SK-N-SH (cell line): ENCODE measurements at regions not wholly inside any gene's neighbourhood (a gene's known extent, or its start where the extent isn't known, plus 50 kb on each side); places are given as distances from the start of the nearest gene placed in this dataset.

Source experiments
- CTCF ChIA-PET: fragments of 300-600, 350-600 bp; formaldehyde crosslinking; extraction: SDS; loops from one replicate; lab custom pipeline; 2021; lab: Yijun Ruan, JAX
- POLR2A ChIA-PET: fragments of 350-600 bp; sonication (Branson Sonifier 250); formaldehyde crosslinking; extraction: SDS; loops from one replicate; lab custom pipeline; 2020; ENCODE audit warnings: antibody characterized with exemption, inconsistent platforms; lab: Yijun Ruan, JAX
- DNase-seq: peaks from one replicate; pipeline ENCODE4 v3.0.0; 2012
- H2AFZ ChIP-seq: fragments of 200-600 bp; sonication (generic); 2 replicates; pipeline ENCODE4 v1.8.1; 2016; ENCODE audit warnings: antibody characterized with exemption, mild to moderate bottlenecking, low read depth
- H3F3A ChIP-seq: fragments of 200-600 bp; sonication (generic); replicated peaks from 2 replicates; pipeline ENCODE3; 2016; ENCODE audit warnings: antibody characterized with exemption, mild to moderate bottlenecking; ENCODE audit not compliant: insufficient read depth
- H3K27ac ChIP-seq, 2 experiments: fragments of 200-500 bp in 1 of 2; fragments of 200-600 bp in 1 of 2; sonication (Bioruptor generic) in 1 of 2; sonication (generic), shearing (Covaris generic) in 1 of 2; 2 replicates each; pipeline versions ENCODE4 v1.5.1 to v1.6.1; 2014 to 2016; ENCODE audit warnings: low read depth in 2 of 2, inconsistent platforms in 1 of 2, low read length in 1 of 2, mild to moderate bottlenecking in 1 of 2, mixed read lengths in 1 of 2
- H3K27me3 ChIP-seq: fragments of 200-600 bp; sonication (generic), shearing (Covaris generic); 2 replicates; pipeline ENCODE4 v1.6.1; 2016; ENCODE audit warnings: mixed run types; ENCODE audit not compliant: insufficient read depth
- H3K36me3 ChIP-seq, 2 experiments: fragments of 200-500 bp in 1 of 2; fragments of 200-600 bp in 1 of 2; sonication (Bioruptor generic) in 1 of 2; sonication (generic) in 1 of 2; replicated peaks in 1 of 2; 2 replicates each; pipeline versions ENCODE3 to v1.5.1; 2014 to 2016; ENCODE audit warnings: low read length in 1 of 2, mild to moderate bottlenecking in 1 of 2; ENCODE audit not compliant: insufficient read depth in 2 of 2, control insufficient read depth in 1 of 2
- H3K4me1 ChIP-seq, 2 experiments: fragments of 200-500 bp in 1 of 2; fragments of 200-600 bp in 1 of 2; sonication (Bioruptor generic) in 1 of 2; sonication (generic), shearing (Covaris generic) in 1 of 2; 2 replicates each; pipeline versions ENCODE4 v1.5.1 to v1.6.1; 2014 to 2016; ENCODE audit warnings: low read depth in 1 of 2, low read length in 1 of 2, mixed run types in 1 of 2; ENCODE audit not compliant: insufficient read depth in 2 of 2, control insufficient read depth in 1 of 2
- H3K4me2 ChIP-seq: fragments of 200-600 bp; sonication (generic), shearing (Covaris generic); 2 replicates; pipeline ENCODE4 v1.6.1; 2017; ENCODE audit warnings: mixed run types
- H3K4me3 ChIP-seq, 2 experiments: fragments of 200-500 bp in 1 of 2; fragments of 200-600 bp in 1 of 2; sonication (Bioruptor generic) in 1 of 2; sonication (generic), shearing (Covaris generic) in 1 of 2; 2 replicates each; pipeline versions ENCODE4 v1.5.1 to v1.8.1; 2014 to 2016; ENCODE audit warnings: low read depth in 2 of 2, inconsistent platforms in 1 of 2, low read length in 1 of 2, mild to moderate bottlenecking in 1 of 2, mixed read lengths in 1 of 2, moderate library complexity in 1 of 2
- H3K79me2 ChIP-seq: fragments of 200-600 bp; sonication (generic); 2 replicates; pipeline ENCODE4 v1.8.1; 2017; ENCODE audit warnings: mild to moderate bottlenecking; ENCODE audit not compliant: insufficient read depth
- H3K9ac ChIP-seq: fragments of 200-600 bp; sonication (generic); 2 replicates; pipeline ENCODE4 v1.6.1; 2017; ENCODE audit warnings: mixed run types
- H3K9me2 ChIP-seq: fragments of 200-600 bp; sonication (generic); 2 replicates; pipeline ENCODE4 v1.6.1; 2017; ENCODE audit warnings: mixed run types
- H3K9me3 ChIP-seq: fragments of 200-600 bp; sonication (generic); 2 replicates; pipeline ENCODE4 v1.6.1; 2017; ENCODE audit warnings: mixed run types, mild to moderate bottlenecking, moderate library complexity
- H4K20me1 ChIP-seq: fragments of 200-600 bp; sonication (generic); 2 replicates; pipeline ENCODE4 v1.6.1; 2017; ENCODE audit warnings: mild to moderate bottlenecking, mixed run types; ENCODE audit not compliant: insufficient read depth
- ELF1 ChIP-seq: IDR thresholded peaks from 2 replicates; pipeline ENCODE4 v1.4.0; 2012
- FOXJ3 ChIP-seq: sonication (generic); formaldehyde crosslinking; IDR thresholded peaks from 2 replicates; pipeline ENCODE4 v1.5.1; 2020; ENCODE audit warnings: mild to moderate bottlenecking, missing genetic modification reagents
- JUND ChIP-seq: IDR thresholded peaks from 2 replicates; pipeline ENCODE4 v1.4.0; 2012
- MEF2A ChIP-seq: IDR thresholded peaks from 2 replicates; pipeline ENCODE4 v1.4.0; 2012; ENCODE audit warnings: low read depth, borderline replicate concordance
- MXI1 ChIP-seq: IDR thresholded peaks from 2 replicates; pipeline ENCODE4 v1.6.1; 2012; ENCODE audit warnings: mild to moderate bottlenecking, low read depth, low read length, improper control_type of control experiment
- NFIC ChIP-seq: IDR thresholded peaks from 2 replicates; pipeline ENCODE4 v1.4.0; 2012; ENCODE audit warnings: borderline replicate concordance
- RAD21 ChIP-seq: IDR thresholded peaks from 2 replicates; pipeline ENCODE4 v1.6.1; 2012; ENCODE audit warnings: mild to moderate bottlenecking, low read length
- SIN3A ChIP-seq: IDR thresholded peaks from 2 replicates; pipeline ENCODE4 v1.6.1; 2012; ENCODE audit warnings: low read depth, mild to moderate bottlenecking, low read length, moderate library complexity, borderline replicate concordance
- TAF1 ChIP-seq: IDR thresholded peaks from 2 replicates; pipeline ENCODE4 v1.6.1; 2012; ENCODE audit warnings: low read depth, mild to moderate bottlenecking, low read length, moderate library complexity, borderline replicate concordance
- TEAD4 ChIP-seq: IDR thresholded peaks from 2 replicates; pipeline ENCODE4 v1.4.0; 2012; ENCODE audit warnings: mild to moderate bottlenecking, borderline replicate concordance; ENCODE audit not compliant: insufficient read depth
- YY1 ChIP-seq: IDR thresholded peaks from 2 replicates; pipeline ENCODE4 v1.4.0; 2012; ENCODE audit warnings: low read depth, mild to moderate bottlenecking
- WGBS: methylation state at CpG from one replicate; pipeline ENCODE4 v1.1.6; 2017; ENCODE audit warnings: low lambda C conversion rate; 5-methylcytosine and 5-hydroxymethylcytosine counted together
- TF ChIP-seq, protein P1 (sequence below): IDR thresholded peaks from 2 replicates; pipeline ENCODE4; 2012
- TF ChIP-seq, protein P2 (sequence below): IDR thresholded peaks from 2 replicates; pipeline ENCODE4 v1.4.0; 2012; ENCODE audit warnings: low read depth, borderline replicate concordance
- TF ChIP-seq, protein P3 (sequence below): fragments of 200-600 bp; sonication (generic); IDR thresholded peaks from 2 replicates; pipeline ENCODE4 v1.6.1; 2017; ENCODE audit warnings: antibody characterized with exemption, mild to moderate bottlenecking, moderate library complexity
- TF ChIP-seq, protein P4 (sequence below): fragments of 150-350 bp; IDR thresholded peaks from 2 replicates; pipeline ENCODE4 v1.6.1; 2017; ENCODE audit warnings: antibody characterized with exemption, low read length, low read depth, borderline replicate concordance
- TF ChIP-seq, protein P5 (sequence below): IDR thresholded peaks from 2 replicates; pipeline ENCODE4 v1.6.1; 2012; ENCODE audit warnings: mild to moderate bottlenecking, low read depth, low read length, moderate library complexity

DNA sequence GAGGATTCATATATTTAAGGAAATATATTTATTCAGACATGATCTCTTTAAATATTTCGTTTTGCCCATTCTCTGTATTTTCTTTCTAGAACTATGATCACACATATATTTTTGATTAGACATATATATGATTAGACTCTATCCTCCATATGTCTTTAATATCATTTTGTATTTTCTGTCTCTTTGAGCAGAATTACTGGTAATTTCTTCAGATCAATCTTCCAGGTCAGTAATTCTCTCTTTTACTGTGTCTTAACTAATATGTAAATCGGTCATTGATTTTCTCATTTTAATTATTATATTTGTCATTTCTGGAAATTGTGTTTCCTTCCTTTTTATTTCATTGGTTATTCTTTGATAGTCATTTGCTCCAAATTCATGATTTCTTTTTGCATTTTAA lies 586.2 kb downstream of the NR2F2 start:
- H3F3A ChIP-seq, result no peaks in the 10 kb centered on the region
- H3K4me3 ChIP-seq, result no peak overlapping the region
- no peak overlapping the region for H3K27ac ChIP-seq
- no peaks in the 10 kb centered on the region for H3K27me3 ChIP-seq
- H3K4me1 ChIP-seq, result no peaks in the 10 kb centered on the region
- no peaks in the 10 kb centered on the region for H3K36me3 ChIP-seq
- no peaks in the 10 kb centered on the region for H3K9me2 ChIP-seq
- TF ChIP-seq, protein P1, sequence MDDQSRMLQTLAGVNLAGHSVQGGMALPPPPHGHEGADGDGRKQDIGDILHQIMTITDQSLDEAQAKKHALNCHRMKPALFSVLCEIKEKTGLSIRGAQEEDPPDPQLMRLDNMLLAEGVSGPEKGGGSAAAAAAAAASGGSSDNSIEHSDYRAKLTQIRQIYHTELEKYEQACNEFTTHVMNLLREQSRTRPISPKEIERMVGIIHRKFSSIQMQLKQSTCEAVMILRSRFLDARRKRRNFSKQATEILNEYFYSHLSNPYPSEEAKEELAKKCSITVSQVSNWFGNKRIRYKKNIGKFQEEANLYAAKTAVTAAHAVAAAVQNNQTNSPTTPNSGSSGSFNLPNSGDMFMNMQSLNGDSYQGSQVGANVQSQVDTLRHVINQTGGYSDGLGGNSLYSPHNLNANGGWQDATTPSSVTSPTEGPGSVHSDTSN, result no peak
- TF ChIP-seq SIN3A (no peak), YY1 (no peak), JUND (no peak), MXI1 (no peak), ELF1 (no peak), TAF1 (no peak), TEAD4 (no peak), MEF2A (no peak), NFIC (no peak), RAD21 (no peak), FOXJ3 (CRISPR knock-in tag) (no peak)
- TF ChIP-seq, protein P2, sequence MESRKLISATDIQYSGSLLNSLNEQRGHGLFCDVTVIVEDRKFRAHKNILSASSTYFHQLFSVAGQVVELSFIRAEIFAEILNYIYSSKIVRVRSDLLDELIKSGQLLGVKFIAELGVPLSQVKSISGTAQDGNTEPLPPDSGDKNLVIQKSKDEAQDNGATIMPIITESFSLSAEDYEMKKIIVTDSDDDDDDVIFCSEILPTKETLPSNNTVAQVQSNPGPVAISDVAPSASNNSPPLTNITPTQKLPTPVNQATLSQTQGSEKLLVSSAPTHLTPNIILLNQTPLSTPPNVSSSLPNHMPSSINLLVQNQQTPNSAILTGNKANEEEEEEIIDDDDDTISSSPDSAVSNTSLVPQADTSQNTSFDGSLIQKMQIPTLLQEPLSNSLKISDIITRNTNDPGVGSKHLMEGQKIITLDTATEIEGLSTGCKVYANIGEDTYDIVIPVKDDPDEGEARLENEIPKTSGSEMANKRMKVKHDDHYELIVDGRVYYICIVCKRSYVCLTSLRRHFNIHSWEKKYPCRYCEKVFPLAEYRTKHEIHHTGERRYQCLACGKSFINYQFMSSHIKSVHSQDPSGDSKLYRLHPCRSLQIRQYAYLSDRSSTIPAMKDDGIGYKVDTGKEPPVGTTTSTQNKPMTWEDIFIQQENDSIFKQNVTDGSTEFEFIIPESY, result no peak
- TF ChIP-seq, protein P3, sequence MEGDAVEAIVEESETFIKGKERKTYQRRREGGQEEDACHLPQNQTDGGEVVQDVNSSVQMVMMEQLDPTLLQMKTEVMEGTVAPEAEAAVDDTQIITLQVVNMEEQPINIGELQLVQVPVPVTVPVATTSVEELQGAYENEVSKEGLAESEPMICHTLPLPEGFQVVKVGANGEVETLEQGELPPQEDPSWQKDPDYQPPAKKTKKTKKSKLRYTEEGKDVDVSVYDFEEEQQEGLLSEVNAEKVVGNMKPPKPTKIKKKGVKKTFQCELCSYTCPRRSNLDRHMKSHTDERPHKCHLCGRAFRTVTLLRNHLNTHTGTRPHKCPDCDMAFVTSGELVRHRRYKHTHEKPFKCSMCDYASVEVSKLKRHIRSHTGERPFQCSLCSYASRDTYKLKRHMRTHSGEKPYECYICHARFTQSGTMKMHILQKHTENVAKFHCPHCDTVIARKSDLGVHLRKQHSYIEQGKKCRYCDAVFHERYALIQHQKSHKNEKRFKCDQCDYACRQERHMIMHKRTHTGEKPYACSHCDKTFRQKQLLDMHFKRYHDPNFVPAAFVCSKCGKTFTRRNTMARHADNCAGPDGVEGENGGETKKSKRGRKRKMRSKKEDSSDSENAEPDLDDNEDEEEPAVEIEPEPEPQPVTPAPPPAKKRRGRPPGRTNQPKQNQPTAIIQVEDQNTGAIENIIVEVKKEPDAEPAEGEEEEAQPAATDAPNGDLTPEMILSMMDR, result no peak
- TF ChIP-seq, protein P4, sequence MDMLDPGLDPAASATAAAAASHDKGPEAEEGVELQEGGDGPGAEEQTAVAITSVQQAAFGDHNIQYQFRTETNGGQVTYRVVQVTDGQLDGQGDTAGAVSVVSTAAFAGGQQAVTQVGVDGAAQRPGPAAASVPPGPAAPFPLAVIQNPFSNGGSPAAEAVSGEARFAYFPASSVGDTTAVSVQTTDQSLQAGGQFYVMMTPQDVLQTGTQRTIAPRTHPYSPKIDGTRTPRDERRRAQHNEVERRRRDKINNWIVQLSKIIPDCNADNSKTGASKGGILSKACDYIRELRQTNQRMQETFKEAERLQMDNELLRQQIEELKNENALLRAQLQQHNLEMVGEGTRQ, result no peak
- TF ChIP-seq, protein P5, sequence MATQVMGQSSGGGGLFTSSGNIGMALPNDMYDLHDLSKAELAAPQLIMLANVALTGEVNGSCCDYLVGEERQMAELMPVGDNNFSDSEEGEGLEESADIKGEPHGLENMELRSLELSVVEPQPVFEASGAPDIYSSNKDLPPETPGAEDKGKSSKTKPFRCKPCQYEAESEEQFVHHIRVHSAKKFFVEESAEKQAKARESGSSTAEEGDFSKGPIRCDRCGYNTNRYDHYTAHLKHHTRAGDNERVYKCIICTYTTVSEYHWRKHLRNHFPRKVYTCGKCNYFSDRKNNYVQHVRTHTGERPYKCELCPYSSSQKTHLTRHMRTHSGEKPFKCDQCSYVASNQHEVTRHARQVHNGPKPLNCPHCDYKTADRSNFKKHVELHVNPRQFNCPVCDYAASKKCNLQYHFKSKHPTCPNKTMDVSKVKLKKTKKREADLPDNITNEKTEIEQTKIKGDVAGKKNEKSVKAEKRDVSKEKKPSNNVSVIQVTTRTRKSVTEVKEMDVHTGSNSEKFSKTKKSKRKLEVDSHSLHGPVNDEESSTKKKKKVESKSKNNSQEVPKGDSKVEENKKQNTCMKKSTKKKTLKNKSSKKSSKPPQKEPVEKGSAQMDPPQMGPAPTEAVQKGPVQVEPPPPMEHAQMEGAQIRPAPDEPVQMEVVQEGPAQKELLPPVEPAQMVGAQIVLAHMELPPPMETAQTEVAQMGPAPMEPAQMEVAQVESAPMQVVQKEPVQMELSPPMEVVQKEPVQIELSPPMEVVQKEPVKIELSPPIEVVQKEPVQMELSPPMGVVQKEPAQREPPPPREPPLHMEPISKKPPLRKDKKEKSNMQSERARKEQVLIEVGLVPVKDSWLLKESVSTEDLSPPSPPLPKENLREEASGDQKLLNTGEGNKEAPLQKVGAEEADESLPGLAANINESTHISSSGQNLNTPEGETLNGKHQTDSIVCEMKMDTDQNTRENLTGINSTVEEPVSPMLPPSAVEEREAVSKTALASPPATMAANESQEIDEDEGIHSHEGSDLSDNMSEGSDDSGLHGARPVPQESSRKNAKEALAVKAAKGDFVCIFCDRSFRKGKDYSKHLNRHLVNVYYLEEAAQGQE, result no peak
- CTCF ChIA-PET, result no interaction called here
- peaks cover 6% of the 10 kb centered on the region; the same call in 1 of the 2 replicates for H3K9me3 ChIP-seq
- H4K20me1 ChIP-seq, result no peaks in the 10 kb centered on the region
- DNase-seq, result no peak
- H2AFZ ChIP-seq, result no peak overlapping the region
- H3K4me2 ChIP-seq, result no peak overlapping the region
- 1% methylated on average over 2 of the region's 2 CpGs for WGBS
- POLR2A ChIA-PET, result no interaction called here
- no peaks in the 10 kb centered on the region for H3K79me2 ChIP-seq
- H3K9ac ChIP-seq, result no peak overlapping the region
